Memory B cell (primary cell): ENCODE measurements at regions not wholly inside any gene's neighbourhood (a gene's known extent, or its start where the extent isn't known, plus 50 kb on each side); places are given as distances from the start of the nearest gene placed in this dataset.

Experiments
- ATAC-seq: fragments of 150-1000 bp; cut with Tn5 transposase; 2 replicates; pipeline ENCODE4 v1.10.0; 2021; ENCODE audit warnings: low read depth, mild to moderate bottlenecking, moderate library complexity
- DNase-seq, 2 donors: peaks; one replicate each; pipeline ENCODE4 v3.0.0; 2022; ENCODE audit warnings: low spot score in 2 of 2
- H3K27ac Mint-ChIP-seq: one replicate; pipeline ENCODE4 v1.8.0; 2022; ENCODE audit warnings: mild to moderate bottlenecking, moderate library complexity, mixed read lengths
- H3K27me3 Mint-ChIP-seq: one replicate; pipeline ENCODE4 v1.8.0; 2022; ENCODE audit warnings: mixed read lengths
- H3K36me3 Mint-ChIP-seq: one replicate; pipeline ENCODE4 v1.8.0; 2022; ENCODE audit warnings: mild to moderate bottlenecking, mixed read lengths
- H3K4me1 Mint-ChIP-seq: one replicate; pipeline ENCODE4 v1.8.0; 2022; ENCODE audit warnings: mixed read lengths
- H3K4me3 Mint-ChIP-seq: one replicate; pipeline ENCODE4 v1.8.0; 2022; ENCODE audit warnings: mild to moderate bottlenecking, moderate library complexity, mixed read lengths
- H3K9me3 Mint-ChIP-seq: one replicate; pipeline ENCODE4 v1.8.0; 2022; ENCODE audit warnings: mixed read lengths

- Mint-ChIP-seq H3K27me3 (peaks cover 5% of the 10 kb centered on the region), H3K36me3 (no peaks in the 10 kb centered on the region), H3K27ac (no peak overlapping the region), H3K4me3 (no peak overlapping the region), H3K4me1 (peaks cover 10% of the 10 kb centered on the region), H3K9me3 (peaks cover 5% of the 10 kb centered on the region)
- no peak for ATAC-seq
- DNase-seq: peak in 1 of 2 donors; percentile 6
These were observed 220.3 kb upstream of the RTL1 start for GRCh38 chr14:101123618-101124510.

GRCh38 chr14:101124815-101125214 lies 221.3 kb upstream of the RTL1 start:
- H3K36me3 Mint-ChIP-seq: no peaks in the 10 kb centered on the region
- no peak for ATAC-seq

GRCh38 chr14:101125313-101125712 lies 221.8 kb upstream of the RTL1 start:
- Mint-ChIP-seq H3K36me3 (no peaks in the 10 kb centered on the region), H3K27ac (no peak overlapping the region), H3K4me1 (peaks cover 5% of the 10 kb centered on the region), H3K27me3 (peaks cover 11% of the 10 kb centered on the region), H3K9me3 (peaks cover 6% of the 10 kb centered on the region), H3K4me3 (no peak overlapping the region)
- ATAC-seq (no peak), DNase-seq (peak in 1 of 2 donors; percentile 5)

More at GRCh38 chr14:101124815-101125214, 221.3 kb upstream of the RTL1 start:
- Mint-ChIP-seq H3K4me3 (no peak overlapping the region), H3K4me1 (peaks cover 9% of the 10 kb centered on the region), H3K27ac (no peak overlapping the region), H3K9me3 (peaks cover 5% of the 10 kb centered on the region), H3K27me3 (peaks cover 7% of the 10 kb centered on the region)
- no peak for DNase-seq

- peaks cover 14% of the 10 kb centered on the region for H3K27me3 Mint-ChIP-seq
- DNase-seq: peak in 1 of 2 donors; percentile 6
- ATAC-seq: no peak
- H3K4me1 Mint-ChIP-seq: peaks cover 7% of the 10 kb centered on the region
- H3K9me3 Mint-ChIP-seq: peaks cover 8% of the 10 kb centered on the region
- H3K36me3 Mint-ChIP-seq: no peaks in the 10 kb centered on the region
- H3K27ac Mint-ChIP-seq: no peak overlapping the region
- H3K4me3 Mint-ChIP-seq: no peak overlapping the region
These were observed 222.5 kb upstream of the RTL1 start for GRCh38 chr14:101125719-101126651.

- DNase-seq: no peak
- Mint-ChIP-seq H3K4me3 (no peak overlapping the region), H3K9me3 (peaks cover 8% of the 10 kb centered on the region), H3K27ac (no peak overlapping the region), H3K27me3 (peaks cover 14% of the 10 kb centered on the region), H3K36me3 (no peaks in the 10 kb centered on the region), H3K4me1 (peaks cover 3% of the 10 kb centered on the region)
- ATAC-seq: no peak
These were observed 223.2 kb upstream of the RTL1 start for GRCh38 chr14:101126731-101127130.

- Mint-ChIP-seq H3K27me3 (peaks cover 14% of the 10 kb centered on the region), H3K36me3 (no peaks in the 10 kb centered on the region), H3K4me1 (peaks cover 3% of the 10 kb centered on the region), H3K9me3 (peaks cover 8% of the 10 kb centered on the region), H3K27ac (no peak overlapping the region), H3K4me3 (no peak overlapping the region)
- ATAC-seq (no peak), DNase-seq (no peak)
These were observed 223.7 kb upstream of the RTL1 start for GRCh38 chr14:101127224-101127623.

GRCh38 chr14:101128478-101129321 lies 225.2 kb upstream of the RTL1 start:
- no peak for ATAC-seq
- Mint-ChIP-seq H3K4me3 (no peak overlapping the region), H3K27me3 (peaks cover 14% of the 10 kb centered on the region), H3K36me3 (no peaks in the 10 kb centered on the region), H3K4me1 (peaks cover 3% of the 10 kb centered on the region), H3K9me3 (peaks cover 8% of the 10 kb centered on the region), H3K27ac (no peak overlapping the region)
- no peak for DNase-seq

GRCh38 chr14:101129521-101130167 lies 226.1 kb upstream of the RTL1 start:
- no peak overlapping the region for H3K27ac Mint-ChIP-seq
- peaks cover 3% of the 10 kb centered on the region for H3K4me1 Mint-ChIP-seq
- H3K27me3 Mint-ChIP-seq: peaks cover 13% of the 10 kb centered on the region
- H3K4me3 Mint-ChIP-seq: no peak overlapping the region
- DNase-seq: no peak
- no peak for ATAC-seq
- H3K36me3 Mint-ChIP-seq: no peaks in the 10 kb centered on the region
- peaks cover 8% of the 10 kb centered on the region for H3K9me3 Mint-ChIP-seq

- ATAC-seq: no peak
- Mint-ChIP-seq H3K9me3 (peaks cover 8% of the 10 kb centered on the region), H3K4me3 (no peak overlapping the region), H3K27me3 (peaks cover 11% of the 10 kb centered on the region), H3K27ac (no peak overlapping the region), H3K4me1 (peaks cover 3% of the 10 kb centered on the region), H3K36me3 (no peaks in the 10 kb centered on the region)
- DNase-seq: no peak
These were observed 227.3 kb upstream of the RTL1 start for GRCh38 chr14:101130861-101131260.

GRCh38 chr14:101131451-101131916 lies 228.0 kb upstream of the RTL1 start:
- Mint-ChIP-seq H3K9me3 (peaks cover 8% of the 10 kb centered on the region), H3K36me3 (no peaks in the 10 kb centered on the region), H3K27ac (no peak overlapping the region), H3K27me3 (peaks cover 11% of the 10 kb centered on the region), H3K4me1 (peaks cover 3% of the 10 kb centered on the region), H3K4me3 (no peak overlapping the region)
- DNase-seq (no peak), ATAC-seq (no peak)

- peaks cover 8% of the 10 kb centered on the region for H3K9me3 Mint-ChIP-seq
- H3K27ac Mint-ChIP-seq: no peak overlapping the region
- H3K4me3 Mint-ChIP-seq: no peak overlapping the region
- H3K4me1 Mint-ChIP-seq: peaks cover 3% of the 10 kb centered on the region
- DNase-seq: no peak
- H3K27me3 Mint-ChIP-seq: peaks cover 11% of the 10 kb centered on the region
- H3K36me3 Mint-ChIP-seq: no peaks in the 10 kb centered on the region
- ATAC-seq: no peak
These were observed 228.6 kb upstream of the RTL1 start for GRCh38 chr14:101132051-101132571.

- ATAC-seq (no peak), DNase-seq (no peak)
- Mint-ChIP-seq H3K4me3 (no peak overlapping the region), H3K9me3 (peaks cover 9% of the 10 kb centered on the region), H3K36me3 (no peaks in the 10 kb centered on the region), H3K27me3 (peaks cover 11% of the 10 kb centered on the region), H3K4me1 (peaks cover 3% of the 10 kb centered on the region), H3K27ac (no peak overlapping the region)
These were observed 229.1 kb upstream of the RTL1 start for GRCh38 chr14:101132588-101132987.

- peaks cover 3% of the 10 kb centered on the region for H3K4me1 Mint-ChIP-seq
- peaks cover 8% of the 10 kb centered on the region for H3K27me3 Mint-ChIP-seq
- DNase-seq (no peak), ATAC-seq (no peak)
- no peak overlapping the region for H3K4me3 Mint-ChIP-seq
- H3K36me3 Mint-ChIP-seq: no peaks in the 10 kb centered on the region
- no peak overlapping the region for H3K27ac Mint-ChIP-seq
- H3K9me3 Mint-ChIP-seq: peaks cover 6% of the 10 kb centered on the region
These were observed 229.5 kb upstream of the RTL1 start for GRCh38 chr14:101133068-101133467.
